ENCODE measurements at regions not wholly inside any gene's neighbourhood (a gene's known extent, or its start where the extent isn't known, plus 50 kb on each side); places are given as distances from the start of the nearest gene placed in this dataset.

GRCh38 chr6:148157841-148158240 is 184.8 kb upstream of the SASH1 start:
- no peak for DNase-seq (ENCODE audit: low read depth)

- no peak for DNase-seq (ENCODE audit: low read depth)
These were observed 178.0 kb upstream of the SASH1 start for GRCh38 chr6:148164645-148165044.

- peak; percentile 66 for DNase-seq (ENCODE audit: low read depth)
These were observed 176.2 kb upstream of the SASH1 start for GRCh38 chr6:148166339-148166968.

GRCh38 chr6:148169706-148170105 is 172.9 kb upstream of the SASH1 start:
- no peak for DNase-seq (ENCODE audit: low read depth)

GRCh38 chr6:148170286-148170685 is 172.4 kb upstream of the SASH1 start:
- DNase-seq (ENCODE audit: low read depth): no peak

GRCh38 chr6:148173548-148173947 is 169.1 kb upstream of the SASH1 start:
- no peak for DNase-seq (ENCODE audit: low read depth)

- peak; percentile 16 for DNase-seq (ENCODE audit: low read depth)
These were observed 167.0 kb upstream of the SASH1 start for GRCh38 chr6:148175550-148176188.

GRCh38 chr6:148177589-148178233 is 164.9 kb upstream of the SASH1 start:
- DNase-seq (ENCODE audit: low read depth): peak; percentile 78

- peak; percentile 64 for DNase-seq (ENCODE audit: low read depth)
These were observed 162.9 kb upstream of the SASH1 start for GRCh38 chr6:148179786-148180185.

GRCh38 chr6:148182378-148182777 is 160.3 kb upstream of the SASH1 start:
- DNase-seq (ENCODE audit: low read depth): no peak

- no peak for DNase-seq (ENCODE audit: low read depth)
These were observed 158.9 kb upstream of the SASH1 start for GRCh38 chr6:148183776-148184175.

- no peak for DNase-seq (ENCODE audit: low read depth)
These were observed 155.7 kb upstream of the SASH1 start for GRCh38 chr6:148186916-148187315.

GRCh38 chr6:148192310-148192709 is 150.3 kb upstream of the SASH1 start:
- peak; percentile 72 for DNase-seq (ENCODE audit: low read depth)

- no peak for DNase-seq (ENCODE audit: low read depth)
These were observed 149.5 kb upstream of the SASH1 start for GRCh38 chr6:148193063-148193680.

GRCh38 chr6:148195511-148195910 is 147.1 kb upstream of the SASH1 start:
- DNase-seq (ENCODE audit: low read depth): no peak

- no peak for DNase-seq (ENCODE audit: low read depth)
These were observed 143.1 kb upstream of the SASH1 start for GRCh38 chr6:148199584-148199983.

GRCh38 chr6:148200293-148200692 is 142.3 kb upstream of the SASH1 start:
- no peak for DNase-seq (ENCODE audit: low read depth)

GRCh38 chr6:148200781-148201180 is 141.9 kb upstream of the SASH1 start:
- DNase-seq (ENCODE audit: low read depth): no peak

- peak; percentile 53 for DNase-seq (ENCODE audit: low read depth)
These were observed 139.2 kb upstream of the SASH1 start for GRCh38 chr6:148203281-148203925.

GRCh38 chr6:148203970-148204369 is 138.7 kb upstream of the SASH1 start:
- peak; percentile 64 for DNase-seq (ENCODE audit: low read depth)

GRCh38 chr6:148208298-148208697 is 134.3 kb upstream of the SASH1 start:
- no peak for DNase-seq (ENCODE audit: low read depth)

GRCh38 chr6:148211777-148212324 is 130.8 kb upstream of the SASH1 start:
- DNase-seq (ENCODE audit: low read depth): no peak
